NCI-H146 (cell line): ENCODE measurements at regions not wholly inside any gene's neighbourhood (a gene's known extent, or its start where the extent isn't known, plus 50 kb on each side); places are given as distances from the start of the nearest gene placed in this dataset.
A peak's percentile ranks its signal among the peaks of the same experiment; 100 is the strongest.

Experiments used
- DNase-seq: peaks from one replicate; lab custom pipeline; 2025; lab: John Stamatoyannopoulos, UW

- DNase-seq = no peak
These were observed 51.4 kb upstream of the LGSN start for GRCh38 chr6:63371104-63371715.

GRCh38 chr6:63372951-63373533 is 53.3 kb upstream of the LGSN start:
- DNase-seq = no peak

DNA sequence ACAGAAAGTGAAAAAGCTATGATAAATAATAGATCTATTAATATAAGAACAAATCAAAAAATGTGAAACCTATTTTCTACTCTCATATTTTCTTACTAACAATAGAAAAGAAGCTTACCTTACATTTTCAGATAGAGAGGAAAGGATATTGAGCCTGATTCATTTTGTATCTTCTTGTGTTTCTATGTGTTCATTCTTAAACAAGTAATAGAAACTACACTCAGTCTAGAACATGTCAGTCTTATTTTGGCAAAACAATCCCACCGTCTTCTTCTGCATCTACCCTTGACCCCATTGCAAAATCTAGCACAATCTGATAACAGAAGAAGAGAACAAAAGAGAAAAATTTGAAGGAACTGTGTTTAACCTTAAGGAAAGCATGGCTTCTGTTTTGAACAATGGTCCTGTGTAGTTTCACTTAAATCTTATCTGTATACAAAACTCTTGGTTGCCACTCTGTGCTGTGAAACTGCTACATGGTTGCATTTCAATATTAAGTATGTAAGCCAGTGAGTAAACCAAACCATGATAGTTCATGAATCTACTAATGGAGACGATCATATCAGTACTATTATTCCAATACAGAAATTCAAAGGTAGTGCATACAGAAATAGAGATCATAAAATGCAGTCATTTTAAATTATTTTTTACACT is 69.5 kb upstream of the LGSN start:
- DNase-seq = no peak

GRCh38 chr6:63391203-63391970 is 71.6 kb upstream of the LGSN start:
- no peak for DNase-seq

DNA sequence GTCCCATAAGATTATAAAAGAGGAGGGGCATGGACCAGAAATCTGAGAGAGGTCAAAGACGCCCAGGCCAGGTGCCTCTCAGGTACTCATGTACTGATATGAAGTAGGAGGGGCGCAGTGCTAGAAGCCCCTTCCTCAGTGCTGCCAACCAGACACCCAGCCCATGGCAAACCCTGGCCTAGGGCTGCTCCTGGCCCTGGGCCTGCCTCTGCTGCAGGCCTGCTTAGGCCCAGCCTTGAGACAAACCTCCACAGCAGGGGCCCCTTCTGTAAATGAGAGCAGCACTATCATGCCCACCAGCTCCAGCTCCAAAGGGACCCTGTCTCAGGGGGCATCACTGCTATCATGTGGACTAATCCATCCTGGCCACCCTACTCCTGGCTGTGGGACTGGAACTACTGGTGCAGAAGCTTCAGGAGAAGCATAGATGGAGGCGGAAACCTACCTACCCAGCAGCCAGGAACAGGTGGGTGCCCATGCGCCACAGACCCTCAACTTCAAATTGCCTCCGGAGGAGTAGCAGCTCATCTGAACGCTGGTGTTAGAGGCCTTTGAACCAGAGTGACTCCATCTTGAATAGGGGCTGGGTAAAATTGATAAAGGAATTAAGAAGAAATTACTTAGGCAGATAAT is 72.4 kb upstream of the LGSN start:
- no peak for DNase-seq

- no peak for DNase-seq
These were observed 75.0 kb upstream of the LGSN start for GRCh38 chr6:63394656-63395308.

DNA sequence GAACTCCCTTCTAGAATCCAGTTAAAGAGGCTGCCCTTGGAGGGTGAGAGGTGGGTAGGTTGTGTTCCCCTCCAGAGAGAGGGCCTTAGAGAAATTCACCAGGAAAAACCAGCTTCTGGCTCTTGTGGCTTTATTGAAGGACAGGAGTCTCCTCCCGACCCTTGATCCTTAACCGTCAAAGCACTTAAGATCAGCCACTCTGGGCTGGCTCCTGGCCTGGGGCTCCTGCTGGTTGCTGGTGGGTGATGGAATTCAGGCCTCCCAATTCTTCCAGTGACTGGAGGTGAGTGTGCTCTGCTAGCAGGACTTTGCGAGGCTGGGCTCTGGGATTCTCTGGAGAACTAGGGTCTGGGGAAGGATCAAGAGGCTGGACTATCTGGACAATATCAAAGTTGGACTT is 75.6 kb upstream of the LGSN start:
- DNase-seq = no peak

GRCh38 chr6:63403725-63404124 is 83.9 kb upstream of the LGSN start:
- DNase-seq = no peak

- no peak for DNase-seq
These were observed 90.9 kb upstream of the LGSN start for GRCh38 chr6:63410435-63411426.

GRCh38 chr6:63415286-63415685 is 95.5 kb upstream of the LGSN start:
- no peak for DNase-seq

DNA sequence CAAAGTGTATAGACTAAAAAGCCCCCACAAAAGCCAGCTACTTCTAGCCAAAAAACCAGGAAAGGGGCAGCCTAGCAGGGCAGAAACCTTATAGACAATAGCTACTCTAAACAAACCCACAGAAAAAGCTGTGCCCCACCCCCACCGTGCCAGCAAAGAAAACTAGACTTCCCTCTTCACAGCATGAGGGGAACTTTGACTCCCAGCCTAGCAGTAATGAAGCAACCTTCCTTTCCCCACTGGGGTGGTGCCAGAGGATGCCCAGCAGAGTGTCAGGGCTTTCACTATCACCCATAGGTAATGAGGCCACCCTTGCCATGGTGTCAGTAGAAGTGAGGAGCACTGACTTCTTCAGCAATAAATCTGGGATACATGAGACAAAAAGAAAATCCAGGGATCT is 99.0 kb upstream of the LGSN start:
- DNase-seq = no peak

DNA sequence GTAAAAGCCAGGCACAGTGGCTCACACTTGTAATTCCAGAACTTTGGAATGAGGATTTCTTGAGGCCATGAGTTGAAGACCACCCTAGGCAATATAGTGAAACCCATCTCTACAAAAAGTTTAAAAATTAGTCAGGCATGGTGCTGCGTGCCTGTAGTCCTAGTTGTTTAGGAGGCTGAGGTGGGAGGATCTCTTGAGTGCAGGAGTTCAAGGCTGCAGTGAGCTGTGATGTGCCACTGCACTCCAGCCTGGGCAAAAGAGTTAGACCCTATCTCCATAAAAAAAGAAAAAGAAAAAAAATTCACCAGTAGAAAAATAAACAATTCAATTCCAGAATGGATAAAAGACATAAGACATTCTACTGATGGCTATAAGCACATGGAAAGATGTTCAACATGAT is 104.9 kb upstream of the LGSN start:
- no peak for DNase-seq

DNA sequence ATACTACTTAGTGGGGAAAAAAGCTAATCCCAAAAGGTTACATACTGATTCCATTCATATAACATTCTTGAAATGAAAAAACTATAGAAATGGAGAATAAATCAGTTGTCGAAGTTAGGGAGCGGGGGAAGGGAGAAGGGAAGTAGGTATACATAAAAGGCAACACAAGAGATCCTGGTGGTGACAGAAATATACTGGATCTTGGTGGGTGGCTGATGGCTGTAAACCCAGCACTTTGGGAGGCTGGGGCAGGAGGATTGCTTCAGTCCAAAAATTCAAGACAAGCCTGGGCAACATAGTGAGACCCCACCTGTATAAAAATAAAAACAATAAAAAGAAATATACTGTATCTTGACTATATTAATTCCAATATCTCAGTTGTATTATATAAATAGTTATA is 105.7 kb upstream of the LGSN start:
- DNase-seq = no peak

DNA sequence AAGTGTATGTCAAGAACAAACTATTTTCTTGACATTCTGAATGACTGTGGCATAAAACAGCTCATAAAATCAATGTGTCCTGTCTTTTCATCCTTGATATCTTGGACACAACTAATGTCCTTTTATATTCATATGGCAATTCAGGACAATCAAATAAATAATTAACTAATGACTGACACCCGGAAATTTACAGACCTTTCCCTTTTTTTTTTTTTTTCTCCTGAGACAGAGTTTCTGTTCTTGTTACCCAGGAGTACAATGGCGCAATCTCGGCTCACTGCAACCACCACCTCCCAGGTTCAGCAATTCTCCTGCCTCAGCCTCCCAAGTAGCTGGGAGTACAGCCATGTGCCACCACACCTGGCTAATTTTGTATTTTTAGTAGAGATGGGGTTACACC is 107.1 kb upstream of the LGSN start:
- no peak for DNase-seq

DNA sequence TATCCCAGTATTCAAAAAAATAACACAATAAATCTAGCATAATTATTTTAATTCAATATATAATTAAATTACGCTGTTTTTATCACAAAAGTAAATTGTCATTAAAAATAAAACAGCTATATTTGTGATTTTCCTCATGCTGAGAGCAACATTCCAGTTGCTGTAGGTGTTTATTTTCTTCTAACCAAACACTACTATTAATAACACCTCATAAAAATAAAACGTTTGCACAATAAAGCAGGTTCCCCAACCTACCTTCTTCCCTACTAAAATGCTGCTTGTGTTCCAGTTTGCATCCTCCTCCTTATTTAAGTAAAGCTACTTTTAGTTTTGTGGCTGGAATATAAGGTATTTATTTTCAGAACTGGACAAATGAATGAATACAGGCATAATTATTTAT is 108.2 kb upstream of the LGSN start:
- DNase-seq = no peak

GRCh38 chr6:63430985-63431519 is 111.3 kb upstream of the LGSN start:
- no peak for DNase-seq

- DNase-seq = no peak
These were observed 115.2 kb upstream of the LGSN start for GRCh38 chr6:63434943-63435342.

GRCh38 chr6:63436356-63436755 is 116.6 kb upstream of the LGSN start:
- DNase-seq = no peak

DNA sequence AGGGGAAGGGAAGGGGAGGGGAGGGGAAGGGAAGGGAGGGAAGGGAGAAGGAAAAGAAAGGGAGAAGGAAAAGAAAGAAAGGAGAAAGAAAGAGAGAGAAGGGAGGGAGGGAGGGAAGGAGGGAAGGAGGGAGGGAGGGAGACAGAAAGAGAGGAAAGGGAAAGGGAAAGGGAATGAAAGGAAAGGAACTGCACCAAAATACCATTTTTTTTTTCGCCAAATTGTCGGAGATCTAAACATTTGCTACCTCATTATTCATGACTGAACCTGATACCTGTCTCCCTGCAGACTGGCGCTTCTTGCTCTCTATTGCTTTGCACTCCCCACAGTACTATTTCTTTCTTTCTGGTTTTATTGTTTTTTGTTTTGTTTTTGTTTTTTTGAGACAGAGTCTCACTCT is 117.3 kb upstream of the LGSN start:
- no peak for DNase-seq

DNA sequence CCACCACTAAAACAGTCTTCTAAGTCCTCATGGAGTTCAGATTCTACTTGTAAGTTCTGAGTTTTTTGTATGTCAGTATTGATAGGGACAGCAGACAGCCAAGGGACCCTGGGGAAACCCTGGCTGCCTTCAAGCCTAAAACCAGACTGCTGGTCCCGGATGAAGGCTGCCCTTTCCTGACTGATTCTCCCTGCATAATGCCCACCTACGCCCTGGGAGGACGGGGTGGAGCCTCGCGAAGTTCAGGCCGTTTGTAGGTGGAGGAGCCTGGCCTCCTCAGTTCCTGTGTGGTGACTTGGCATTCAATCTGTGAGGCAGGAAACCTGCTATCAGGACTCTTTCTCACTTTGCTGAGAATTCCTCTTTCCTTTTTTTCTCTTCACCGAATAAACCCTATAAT is 120.3 kb upstream of the LGSN start:
- DNase-seq = peak; percentile 65

GRCh38 chr6:63440594-63440993 is 120.8 kb upstream of the LGSN start:
- peak; percentile 44 for DNase-seq
